ENCODE measurements at regions not wholly inside any gene's neighbourhood (a gene's known extent, or its start where the extent isn't known, plus 50 kb on each side); places are given as distances from the start of the nearest gene placed in this dataset.
"Not testable (repeated sequence)": the region's sequence is repeated elsewhere in the genome, so short reads cannot be mapped to it uniquely, and the experiment has no call there.

DNA sequence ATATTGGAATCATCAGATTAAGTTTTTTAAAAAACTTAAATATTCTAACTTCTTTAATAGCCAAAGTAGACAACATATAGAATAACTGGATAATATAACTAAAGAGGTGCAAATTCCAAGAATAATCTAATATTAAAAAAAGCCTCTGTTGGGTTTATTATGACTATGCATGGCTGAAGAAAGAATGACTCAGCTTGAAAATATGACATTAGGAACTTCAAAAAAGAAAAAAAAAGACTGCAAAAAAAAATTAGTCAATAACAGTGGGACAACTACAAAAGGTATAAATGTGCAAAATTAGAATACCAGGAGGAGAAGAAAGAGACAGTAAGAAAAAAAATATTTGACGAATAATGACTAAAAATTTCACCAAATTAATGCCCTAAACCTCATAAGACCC, 1178.0 kb downstream of the JRKL start:
- Histone ChIP-seq H3K27ac (ENCODE audit: low read depth, low read length) (no peak overlapping the region), H3K27me3 (ENCODE audit: insufficient read depth, low read length) (no peaks in the 10 kb centered on the region), H4K20me1 (ENCODE audit: insufficient read depth, low read length) (no peaks in the 10 kb centered on the region), H3K79me2 (ENCODE audit: insufficient read depth, low read length) (no peaks in the 10 kb centered on the region), H3K4me1 (ENCODE audit: insufficient read depth, low read length) (no peaks in the 10 kb centered on the region), H2AFZ (ENCODE audit: low read length) (no peak overlapping the region), H3K36me3 (ENCODE audit: insufficient read depth, low read length) (no peaks in the 10 kb centered on the region), H3K4me2 (ENCODE audit: insufficient read depth, low read length) (no peak overlapping the region), H3K9me3 (ENCODE audit: low read depth, low read length) (peaks cover 3% of the 10 kb centered on the region), H3K4me3 (ENCODE audit: insufficient read depth, low read length) (no peak overlapping the region)
- TF ChIP-seq, protein P1, sequence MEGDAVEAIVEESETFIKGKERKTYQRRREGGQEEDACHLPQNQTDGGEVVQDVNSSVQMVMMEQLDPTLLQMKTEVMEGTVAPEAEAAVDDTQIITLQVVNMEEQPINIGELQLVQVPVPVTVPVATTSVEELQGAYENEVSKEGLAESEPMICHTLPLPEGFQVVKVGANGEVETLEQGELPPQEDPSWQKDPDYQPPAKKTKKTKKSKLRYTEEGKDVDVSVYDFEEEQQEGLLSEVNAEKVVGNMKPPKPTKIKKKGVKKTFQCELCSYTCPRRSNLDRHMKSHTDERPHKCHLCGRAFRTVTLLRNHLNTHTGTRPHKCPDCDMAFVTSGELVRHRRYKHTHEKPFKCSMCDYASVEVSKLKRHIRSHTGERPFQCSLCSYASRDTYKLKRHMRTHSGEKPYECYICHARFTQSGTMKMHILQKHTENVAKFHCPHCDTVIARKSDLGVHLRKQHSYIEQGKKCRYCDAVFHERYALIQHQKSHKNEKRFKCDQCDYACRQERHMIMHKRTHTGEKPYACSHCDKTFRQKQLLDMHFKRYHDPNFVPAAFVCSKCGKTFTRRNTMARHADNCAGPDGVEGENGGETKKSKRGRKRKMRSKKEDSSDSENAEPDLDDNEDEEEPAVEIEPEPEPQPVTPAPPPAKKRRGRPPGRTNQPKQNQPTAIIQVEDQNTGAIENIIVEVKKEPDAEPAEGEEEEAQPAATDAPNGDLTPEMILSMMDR (IDR thresholded peaks at IDR 0.05; ENCODE audit: extremely low read depth, low read depth, low read length) = no peak
- DNase-seq (ENCODE audit: insufficient read length, low spot score, missing footprints) = no peak

DNA sequence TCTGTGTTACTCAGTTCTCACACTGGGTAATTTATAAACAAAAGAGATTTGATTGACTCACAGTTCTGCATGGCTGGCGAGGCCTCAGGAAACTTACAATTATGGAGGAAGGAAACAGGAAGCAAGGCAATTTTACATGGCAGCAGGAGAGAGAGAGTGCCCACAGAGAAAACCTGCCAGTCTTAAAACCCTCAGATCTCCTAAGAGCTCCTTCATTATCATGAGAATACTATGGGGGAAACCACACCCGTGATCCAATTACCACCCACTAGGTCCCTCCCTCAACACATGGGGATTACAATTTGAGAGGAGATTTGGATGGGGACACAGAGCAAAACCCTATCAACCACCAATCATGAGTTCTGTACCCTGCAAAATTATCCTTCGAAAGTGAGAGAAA, 1180.8 kb downstream of the JRKL start:
- TF ChIP-seq, protein P1 (IDR thresholded peaks at IDR 0.05; ENCODE audit: extremely low read depth, low read depth, low read length) = no peak
- no peak for DNase-seq (ENCODE audit: insufficient read length, low spot score, missing footprints)
- peaks cover 3% of the 10 kb centered on the region for H3K9me3 ChIP-seq (ENCODE audit: low read depth, low read length)
- no peak overlapping the region for H3K4me2 ChIP-seq (ENCODE audit: insufficient read depth, low read length)
- no peak overlapping the region for H2AFZ ChIP-seq (ENCODE audit: low read length)
- no peaks in the 10 kb centered on the region for H3K36me3 ChIP-seq (ENCODE audit: insufficient read depth, low read length)
- H4K20me1 ChIP-seq (ENCODE audit: insufficient read depth, low read length) = no peaks in the 10 kb centered on the region
- H3K4me1 ChIP-seq (ENCODE audit: insufficient read depth, low read length) = no peaks in the 10 kb centered on the region
- H3K27ac ChIP-seq (ENCODE audit: low read depth, low read length) = no peak overlapping the region
- no peaks in the 10 kb centered on the region for H3K27me3 ChIP-seq (ENCODE audit: insufficient read depth, low read length)
- H3K4me3 ChIP-seq (ENCODE audit: insufficient read depth, low read length) = no peak overlapping the region
- no peaks in the 10 kb centered on the region for H3K79me2 ChIP-seq (ENCODE audit: insufficient read depth, low read length)

DNA sequence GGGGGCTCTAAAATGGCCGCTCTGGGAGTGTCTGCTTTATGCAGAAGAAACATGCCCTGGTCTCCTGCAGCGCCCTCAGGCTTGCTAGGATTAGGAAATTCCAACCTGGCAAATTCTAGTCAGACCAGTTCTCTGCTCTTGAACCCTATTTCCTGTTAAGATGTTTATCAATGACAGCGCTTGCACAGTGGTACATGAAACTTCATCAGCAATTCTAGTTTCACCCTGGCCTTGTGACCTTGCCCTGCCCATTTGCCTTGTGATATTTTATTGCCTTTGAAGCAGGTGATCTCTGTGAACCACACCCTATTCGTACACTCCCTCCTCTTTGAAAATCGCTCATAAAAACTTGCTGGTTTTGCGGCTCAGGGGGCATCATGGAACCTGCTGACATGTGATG, 1184.0 kb downstream of the JRKL start:
- not testable (repeated sequence) for H3K79me2 ChIP-seq (ENCODE audit: insufficient read depth, low read length); H3K27ac ChIP-seq (ENCODE audit: low read depth, low read length); H3K9me3 ChIP-seq (ENCODE audit: low read depth, low read length); H3K4me2 ChIP-seq (ENCODE audit: insufficient read depth, low read length); H2AFZ ChIP-seq (ENCODE audit: low read length); H3K4me1 ChIP-seq (ENCODE audit: insufficient read depth, low read length); H4K20me1 ChIP-seq (ENCODE audit: insufficient read depth, low read length); H3K36me3 ChIP-seq (ENCODE audit: insufficient read depth, low read length); H3K4me3 ChIP-seq (ENCODE audit: insufficient read depth, low read length); DNase-seq (ENCODE audit: insufficient read length, low spot score, missing footprints); H3K27me3 ChIP-seq (ENCODE audit: insufficient read depth, low read length)

DNA sequence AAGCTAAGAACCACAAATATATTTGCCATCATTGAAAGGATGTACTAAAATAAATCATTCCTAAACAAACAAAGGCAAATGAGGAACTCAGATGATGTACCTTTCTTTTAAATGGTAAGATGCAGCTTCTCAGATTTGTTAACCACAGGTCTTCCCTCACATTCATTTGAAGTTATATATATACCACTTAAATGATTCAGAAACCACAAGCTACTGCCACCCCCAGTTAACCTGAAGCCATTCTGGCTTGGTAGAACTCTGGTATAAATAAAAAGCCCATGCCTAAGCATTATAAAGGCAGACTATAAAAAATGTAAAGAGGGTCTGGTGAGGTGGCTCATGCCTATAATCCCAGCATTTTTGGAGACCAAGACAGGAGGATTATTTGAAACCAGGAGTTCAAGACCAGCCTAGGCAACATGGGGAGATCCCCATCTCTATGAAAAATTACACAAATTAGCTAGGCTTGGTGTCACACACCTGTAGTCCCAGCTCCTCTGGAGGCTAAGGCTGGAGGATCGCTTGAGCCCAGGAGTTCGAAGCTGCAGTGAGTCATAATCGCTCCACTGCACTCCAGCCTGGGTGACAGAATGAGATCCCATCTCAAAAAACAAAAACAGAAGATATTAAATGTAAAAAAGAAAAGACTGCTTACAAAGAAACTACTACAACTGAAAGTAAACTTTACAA, 1185.3 kb downstream of the JRKL start:
- H3K9me3 ChIP-seq (ENCODE audit: low read depth, low read length) = no peaks in the 10 kb centered on the region
- no peaks in the 10 kb centered on the region for H3K4me1 ChIP-seq (ENCODE audit: insufficient read depth, low read length)
- H3K79me2 ChIP-seq (ENCODE audit: insufficient read depth, low read length) = no peaks in the 10 kb centered on the region
- TF ChIP-seq, protein P1 (IDR thresholded peaks at IDR 0.05; ENCODE audit: extremely low read depth, low read depth, low read length) = no peak
- no peak overlapping the region for H3K27ac ChIP-seq (ENCODE audit: low read depth, low read length)
- DNase-seq (ENCODE audit: insufficient read length, low spot score, missing footprints) = no peak
- no peaks in the 10 kb centered on the region for H4K20me1 ChIP-seq (ENCODE audit: insufficient read depth, low read length)
- no peaks in the 10 kb centered on the region for H3K27me3 ChIP-seq (ENCODE audit: insufficient read depth, low read length)
- H3K4me2 ChIP-seq (ENCODE audit: insufficient read depth, low read length) = no peak overlapping the region
- H3K36me3 ChIP-seq (ENCODE audit: insufficient read depth, low read length) = no peaks in the 10 kb centered on the region
- no peak overlapping the region for H3K4me3 ChIP-seq (ENCODE audit: insufficient read depth, low read length)
- no peak overlapping the region for H2AFZ ChIP-seq (ENCODE audit: low read length)

All from osteoblast (primary cell).